GM04503 (cell line): ENCODE measurements at regions not wholly inside any gene's neighbourhood (a gene's known extent, or its start where the extent isn't known, plus 50 kb on each side); places are given as distances from the start of the nearest gene placed in this dataset.

Experiments used
- DNase-seq: peaks from one replicate; pipeline ENCODE4 v3.0.0-alpha.2; 2012; ENCODE audit warnings: low read depth

- DNase-seq: no peak
Observed at GRCh38 chr3:103657756-103658155, 1222.9 kb downstream of the ZPLD1 start.

GRCh38 chr3:103660810-103661209 is 1226.0 kb downstream of the ZPLD1 start:
- no peak for DNase-seq

- DNase-seq: no peak
Observed at GRCh38 chr3:103662591-103662990, 1227.8 kb downstream of the ZPLD1 start.

GRCh38 chr3:103672346-103672745 is 1237.5 kb downstream of the ZPLD1 start:
- DNase-seq: no peak

GRCh38 chr3:103684904-103685303 is 1250.1 kb downstream of the ZPLD1 start:
- DNase-seq: no peak

- DNase-seq: no peak
Observed at GRCh38 chr3:103685939-103686338, 1251.1 kb downstream of the ZPLD1 start.

- DNase-seq: no peak
Observed at GRCh38 chr3:103690536-103690935, 1255.7 kb downstream of the ZPLD1 start.

GRCh38 chr3:103693831-103694230 is 1259.0 kb downstream of the ZPLD1 start:
- DNase-seq: no peak

- DNase-seq: no peak
Observed at GRCh38 chr3:103698646-103699045, 1263.8 kb downstream of the ZPLD1 start.

GRCh38 chr3:103699228-103699627 is 1264.4 kb downstream of the ZPLD1 start:
- DNase-seq: no peak

- no peak for DNase-seq
Observed at GRCh38 chr3:103705641-103706040, 1270.8 kb downstream of the ZPLD1 start.

GRCh38 chr3:103706671-103707070 is 1271.9 kb downstream of the ZPLD1 start:
- DNase-seq: no peak

GRCh38 chr3:103711670-103712069 is 1276.9 kb downstream of the ZPLD1 start:
- DNase-seq: no peak

GRCh38 chr3:103712320-103713008 is 1277.6 kb downstream of the ZPLD1 start:
- no peak for DNase-seq

GRCh38 chr3:103729547-103729946 is 1294.7 kb downstream of the ZPLD1 start:
- DNase-seq: no peak

- DNase-seq: no peak
Observed at GRCh38 chr3:103730744-103731143, 1295.9 kb downstream of the ZPLD1 start.

GRCh38 chr3:103752986-103753385 is 1318.2 kb downstream of the ZPLD1 start:
- no peak for DNase-seq

GRCh38 chr3:103767635-103768034 is 1332.8 kb downstream of the ZPLD1 start:
- no peak for DNase-seq

GRCh38 chr3:103785017-103785416 is 1350.2 kb downstream of the ZPLD1 start:
- no peak for DNase-seq

GRCh38 chr3:103785537-103785936 is 1350.7 kb downstream of the ZPLD1 start:
- no peak for DNase-seq

GRCh38 chr3:103786296-103786695 is 1351.5 kb downstream of the ZPLD1 start:
- no peak for DNase-seq

GRCh38 chr3:103787164-103787871 is 1352.5 kb downstream of the ZPLD1 start:
- no peak for DNase-seq

GRCh38 chr3:103787879-103788278 is 1353.1 kb downstream of the ZPLD1 start:
- DNase-seq: no peak
